HUES48 (cell line): ENCODE measurements at regions not wholly inside any gene's neighbourhood (a gene's known extent, or its start where the extent isn't known, plus 50 kb on each side); places are given as distances from the start of the nearest gene placed in this dataset.
"Not testable (repeated sequence)": the region's sequence is repeated elsewhere in the genome, so short reads cannot be mapped to it uniquely, and the experiment has no call there.

Experiments
- H3K27ac ChIP-seq: one replicate; pipeline ENCODE4 v1.7.0; 2013; ENCODE audit warnings: low read depth, low read length, inconsistent platforms
- H3K27me3 ChIP-seq: 2 replicates; pipeline ENCODE4 v1.6.1; 2013; ENCODE audit warnings: mild to moderate bottlenecking, low read length; ENCODE audit not compliant: control insufficient read depth, insufficient read depth
- H3K36me3 ChIP-seq: 2 replicates; pipeline ENCODE4 v1.6.1; 2013; ENCODE audit warnings: low read length; ENCODE audit not compliant: control insufficient read depth, insufficient read depth
- H3K4me1 ChIP-seq: 2 replicates; pipeline ENCODE4 v1.6.1; 2013; ENCODE audit warnings: mild to moderate bottlenecking, low read length; ENCODE audit not compliant: control insufficient read depth, insufficient read depth
- H3K4me3 ChIP-seq: 2 replicates; pipeline ENCODE4 v1.5.1; 2013; ENCODE audit warnings: mild to moderate bottlenecking, low read depth, low read length
- H3K9ac ChIP-seq: 2 replicates; pipeline ENCODE4 v1.6.1; 2013; ENCODE audit warnings: mild to moderate bottlenecking, low read depth, low read length, moderate library complexity
- H3K9me3 ChIP-seq: 2 replicates; pipeline ENCODE4 v1.6.1; 2013; ENCODE audit warnings: low read length; ENCODE audit not compliant: control insufficient read depth, insufficient read depth

DNA sequence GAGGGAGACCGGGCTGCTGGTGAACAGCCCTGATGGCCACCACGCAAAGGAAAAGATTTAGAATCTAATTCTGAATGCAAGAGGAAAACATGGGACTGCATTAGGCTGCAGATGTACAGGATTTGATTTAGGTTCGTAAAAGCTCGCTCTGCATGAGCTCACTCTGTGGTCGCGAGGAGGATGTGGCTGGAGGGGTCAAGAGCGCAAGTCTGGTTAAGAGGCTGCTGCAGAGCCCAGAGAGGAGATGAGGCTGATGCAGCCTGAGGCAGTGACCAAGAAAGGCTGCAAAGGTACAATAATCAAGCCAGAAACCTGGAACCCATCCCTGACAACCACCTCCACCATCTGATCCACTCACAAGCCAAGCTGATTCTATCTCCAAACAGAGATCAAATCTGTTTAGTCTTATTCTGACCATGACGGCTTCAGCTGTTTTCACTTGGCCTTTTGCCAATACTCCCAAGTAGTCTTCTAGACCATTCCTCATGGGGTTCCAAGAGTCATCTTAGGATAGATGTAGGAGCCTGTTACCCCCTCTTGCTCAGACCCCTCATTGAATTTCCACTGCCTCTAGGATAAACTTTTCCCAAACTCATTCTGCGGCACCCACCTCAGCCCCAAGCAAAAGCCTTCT lies 58.9 kb upstream of the ARL4C start:
- Histone ChIP-seq H3K36me3 (no peaks in the 10 kb centered on the region), H3K4me1 (no peaks in the 10 kb centered on the region), H3K27me3 (no peaks in the 10 kb centered on the region), H3K9ac (no peak overlapping the region), H3K9me3 (peaks cover 4% of the 10 kb centered on the region; the same call in 1 of the 2 replicates), H3K27ac (no peak overlapping the region), H3K4me3 (no peak overlapping the region)

- peaks cover 4% of the 10 kb centered on the region; the same call in 1 of the 2 replicates for H3K9me3 ChIP-seq
- H3K27ac ChIP-seq = no peak overlapping the region
- H3K9ac ChIP-seq = no peak overlapping the region
- no peaks in the 10 kb centered on the region for H3K36me3 ChIP-seq
- no peaks in the 10 kb centered on the region for H3K4me1 ChIP-seq
- no peak overlapping the region for H3K4me3 ChIP-seq
- H3K27me3 ChIP-seq = peaks cover 2% of the 10 kb centered on the region; the same call in 1 of the 2 replicates
Measured at GRCh38 chr2:234555161-234555560, 58.3 kb upstream of the ARL4C start.

DNA sequence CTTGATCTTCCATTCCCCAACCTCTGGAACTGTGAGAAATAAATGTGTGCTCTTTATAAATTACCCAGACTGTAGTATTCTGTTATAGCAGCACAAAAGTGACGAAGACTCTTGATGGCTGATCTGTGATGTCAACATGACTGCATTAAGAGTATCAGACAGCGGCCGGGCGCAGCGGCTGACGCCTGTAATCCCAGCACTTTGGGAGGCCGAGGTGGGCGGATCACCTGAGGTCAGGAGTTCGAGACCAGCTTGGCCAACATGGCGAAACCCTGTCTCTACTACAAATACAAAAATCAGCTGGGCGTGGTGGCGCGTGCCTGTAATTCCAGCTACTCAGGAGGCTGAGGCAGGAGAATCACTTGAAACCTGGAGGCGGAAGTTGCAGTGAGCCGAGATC lies 56.3 kb upstream of the ARL4C start:
- not testable (repeated sequence) for H3K27ac ChIP-seq, H3K4me3 ChIP-seq, H3K36me3 ChIP-seq, H3K9ac ChIP-seq, H3K27me3 ChIP-seq, H3K9me3 ChIP-seq
- peaks cover 12% of the 10 kb centered on the region for H3K4me1 ChIP-seq

GRCh38 chr2:234550511-234551107 lies 53.7 kb upstream of the ARL4C start:
- Histone ChIP-seq H3K4me3 (no peak overlapping the region), H3K4me1 (peaks cover 34% of the 10 kb centered on the region), H3K9me3 (peaks cover 4% of the 10 kb centered on the region; the same call in 1 of the 2 replicates), H3K27me3 (peaks cover 9% of the 10 kb centered on the region), H3K27ac (no peak overlapping the region), H3K9ac (no peak overlapping the region), H3K36me3 (no peaks in the 10 kb centered on the region)

GRCh38 chr2:234550056-234550455 lies 53.2 kb upstream of the ARL4C start:
- no peak overlapping the region for H3K9ac ChIP-seq
- H3K36me3 ChIP-seq = no peaks in the 10 kb centered on the region
- H3K4me3 ChIP-seq = no peak overlapping the region
- H3K27ac ChIP-seq = no peak overlapping the region
- H3K4me1 ChIP-seq = peaks cover 40% of the 10 kb centered on the region
- peaks cover 1% of the 10 kb centered on the region; the same call in 1 of the 2 replicates for H3K9me3 ChIP-seq
- H3K27me3 ChIP-seq = peaks cover 9% of the 10 kb centered on the region

DNA sequence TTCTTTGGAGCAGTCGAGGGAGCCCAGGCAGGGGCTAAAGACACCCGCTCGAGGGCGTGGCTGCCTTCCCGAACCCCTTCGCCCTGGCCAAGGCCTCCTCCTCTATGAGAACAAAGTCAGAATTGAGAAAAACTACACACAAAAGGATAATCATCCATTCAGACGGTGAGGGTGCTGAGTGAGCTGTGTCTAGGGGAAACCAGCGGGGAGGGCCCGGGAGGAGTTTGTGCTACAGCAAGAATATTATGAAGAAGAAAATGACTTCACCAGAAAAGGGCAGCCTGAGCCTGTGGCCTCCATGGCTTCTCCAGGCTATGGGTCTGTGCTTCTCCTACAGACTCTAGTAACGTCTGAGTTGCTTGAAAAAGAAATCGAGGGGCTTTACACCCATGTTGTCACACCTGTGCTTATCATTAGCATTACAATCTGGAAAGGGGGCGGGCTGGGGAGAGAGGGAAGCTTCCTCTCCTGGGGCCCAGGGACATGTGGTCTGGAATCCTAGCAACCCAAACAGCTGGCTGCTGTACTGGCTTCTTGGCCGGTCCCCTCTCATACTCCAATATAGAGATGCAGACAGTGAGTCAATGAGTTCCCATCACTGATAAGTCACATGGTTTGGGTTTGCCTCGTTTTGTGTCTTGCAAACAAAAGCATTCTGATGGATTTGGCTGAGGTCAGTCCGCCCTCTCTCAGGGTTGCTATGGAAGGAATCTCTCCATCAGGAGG lies 52.0 kb upstream of the ARL4C start:
- Histone ChIP-seq H3K36me3 (no peaks in the 10 kb centered on the region), H3K4me3 (no peak overlapping the region; the same call in 1 of the 2 replicates), H3K9me3 (no peaks in the 10 kb centered on the region), H3K27ac (peak overlapping the region; percentile 61), H3K27me3 (peaks cover 14% of the 10 kb centered on the region), H3K4me1 (peaks cover 40% of the 10 kb centered on the region), H3K9ac (no peak overlapping the region)

DNA sequence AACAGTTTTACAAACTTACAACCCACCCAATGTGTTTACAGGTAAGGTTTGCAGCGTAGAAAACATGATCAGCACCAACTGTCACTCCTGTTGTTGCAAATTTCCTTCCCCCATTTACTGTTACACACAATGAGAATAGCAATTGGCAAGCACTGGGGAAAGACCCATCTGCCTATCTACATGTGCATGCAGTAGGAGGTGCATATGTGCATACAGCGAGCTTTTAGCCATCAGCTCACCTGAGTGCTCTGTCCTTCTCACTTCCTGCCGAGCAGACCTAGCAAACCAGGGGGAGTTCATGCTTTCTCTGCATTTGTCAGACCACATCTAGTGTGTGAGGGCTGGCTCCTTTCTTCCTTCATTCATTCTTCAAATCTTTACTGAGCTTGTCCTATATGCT lies 49.9 kb upstream of the ARL4C start:
- no peaks in the 10 kb centered on the region for H3K36me3 ChIP-seq
- peaks cover 15% of the 10 kb centered on the region for H3K27me3 ChIP-seq
- no peak overlapping the region for H3K27ac ChIP-seq
- peaks cover 40% of the 10 kb centered on the region for H3K4me1 ChIP-seq
- no peaks in the 10 kb centered on the region for H3K9me3 ChIP-seq
- no peak overlapping the region for H3K9ac ChIP-seq
- H3K4me3 ChIP-seq = no peak overlapping the region
